Mononuclear cell (primary cell): ENCODE measurements at regions not wholly inside any gene's neighbourhood (a gene's known extent, or its start where the extent isn't known, plus 50 kb on each side); places are given as distances from the start of the nearest gene placed in this dataset.

Experiments used
- H3K27me3 ChIP-seq: 2 replicates; pipeline ENCODE4 v1.6.0; 2011; ENCODE audit warnings: low read length, control low read depth; ENCODE audit not compliant: insufficient read depth
- H3K4me1 ChIP-seq: 2 replicates; pipeline ENCODE4 v1.5.1; 2011; ENCODE audit warnings: mild to moderate bottlenecking, low read length, control low read depth; ENCODE audit not compliant: insufficient read depth
- H3K4me3 ChIP-seq: 2 replicates; pipeline ENCODE4 v1.5.1; 2011; ENCODE audit warnings: mild to moderate bottlenecking, low read length, moderate library complexity
- H3K9me3 ChIP-seq: 2 replicates; pipeline ENCODE4 v1.5.1; 2011; ENCODE audit warnings: low read depth, mild to moderate bottlenecking, control low read depth, low read length

GRCh38 chr15:58261368-58261767, 123.2 kb downstream of the AQP9 start:
- Histone ChIP-seq H3K9me3 (no peaks in the 10 kb centered on the region), H3K4me3 (no peak overlapping the region), H3K27me3 (no peaks in the 10 kb centered on the region), H3K4me1 (no peaks in the 10 kb centered on the region)

DNA sequence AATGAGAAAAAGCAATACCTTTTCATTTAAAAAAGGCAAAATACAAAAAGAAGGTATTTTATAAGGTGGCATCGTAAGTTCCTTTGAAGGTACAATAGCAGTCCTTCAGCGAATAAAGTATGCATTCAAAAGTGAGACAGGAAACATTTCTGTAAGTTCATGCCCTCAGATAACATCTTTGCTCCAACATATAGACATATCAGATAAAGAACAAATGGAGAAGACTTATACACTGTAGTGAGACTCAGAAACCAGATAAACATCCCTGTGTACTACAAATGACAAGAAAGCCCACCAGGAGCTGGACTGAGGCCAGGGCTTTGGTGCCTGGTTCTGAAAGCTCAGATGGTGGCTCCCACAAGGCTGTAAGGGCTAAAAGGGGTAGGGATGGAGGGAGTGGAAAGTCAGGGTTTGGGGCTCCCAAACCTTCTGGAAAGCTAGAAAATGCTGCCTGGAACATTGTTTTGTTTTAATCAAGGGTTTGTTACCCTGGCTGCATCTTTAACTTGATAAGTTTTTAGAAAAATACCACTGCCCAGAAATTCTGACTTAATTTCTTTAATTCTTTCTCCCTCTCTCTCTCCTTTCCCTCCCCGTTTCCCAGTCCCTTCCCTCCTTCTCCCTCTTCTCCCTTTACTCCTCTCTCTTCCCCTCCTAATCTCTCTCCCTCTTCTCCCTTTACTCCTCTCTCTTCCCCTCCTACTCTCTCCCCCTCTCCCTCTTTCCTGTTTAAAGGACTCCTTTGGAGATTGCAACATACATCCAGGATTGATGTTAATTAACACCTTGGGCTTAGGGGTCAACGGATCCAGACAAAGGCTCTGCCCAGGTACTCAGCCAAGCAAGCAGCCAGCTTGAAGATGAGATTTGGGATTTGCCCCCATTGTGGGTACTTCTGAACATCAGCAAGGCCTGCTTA, 126.1 kb downstream of the AQP9 start:
- H3K27me3 ChIP-seq: no peaks in the 10 kb centered on the region
- H3K4me3 ChIP-seq: no peak overlapping the region
- no peaks in the 10 kb centered on the region for H3K9me3 ChIP-seq
- H3K4me1 ChIP-seq: no peaks in the 10 kb centered on the region

- H3K4me1 ChIP-seq: peaks cover 8% of the 10 kb centered on the region
- H3K27me3 ChIP-seq: no peaks in the 10 kb centered on the region
- no peaks in the 10 kb centered on the region for H3K9me3 ChIP-seq
- no peak overlapping the region for H3K4me3 ChIP-seq
These were observed 128.9 kb downstream of the AQP9 start for GRCh38 chr15:58267051-58267450.

DNA sequence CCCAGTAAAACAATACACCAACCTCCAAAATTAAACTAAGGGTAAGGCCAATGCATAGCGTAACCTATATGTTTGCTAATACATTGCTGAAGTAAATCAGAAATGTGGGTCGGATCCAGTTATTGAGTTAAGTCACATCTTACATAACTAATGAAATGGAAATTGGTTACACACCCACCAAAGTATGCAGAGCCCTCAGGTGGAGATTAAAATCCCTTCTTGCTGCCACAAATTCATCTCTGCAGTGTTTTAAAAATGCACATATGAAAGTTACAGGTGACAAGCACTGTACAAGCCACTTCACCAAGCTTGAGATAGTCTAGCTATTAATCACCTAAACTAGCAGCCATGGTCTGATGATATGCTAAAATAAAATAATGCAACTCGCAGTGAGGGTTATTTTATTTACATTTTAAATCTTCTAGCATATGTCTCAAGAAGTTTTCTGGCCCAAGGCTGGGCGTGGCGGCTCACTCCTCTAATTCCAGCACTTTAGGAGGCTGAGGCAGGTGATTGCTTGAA, 130.6 kb downstream of the AQP9 start:
- H3K27me3 ChIP-seq: no peaks in the 10 kb centered on the region
- peaks cover 8% of the 10 kb centered on the region for H3K4me1 ChIP-seq
- no peaks in the 10 kb centered on the region for H3K9me3 ChIP-seq
- H3K4me3 ChIP-seq: no peak overlapping the region

GRCh38 chr15:58269455-58270414, 131.6 kb downstream of the AQP9 start:
- Histone ChIP-seq H3K9me3 (no peaks in the 10 kb centered on the region), H3K4me3 (no peak overlapping the region), H3K27me3 (no peaks in the 10 kb centered on the region), H3K4me1 (peaks cover 8% of the 10 kb centered on the region)

DNA sequence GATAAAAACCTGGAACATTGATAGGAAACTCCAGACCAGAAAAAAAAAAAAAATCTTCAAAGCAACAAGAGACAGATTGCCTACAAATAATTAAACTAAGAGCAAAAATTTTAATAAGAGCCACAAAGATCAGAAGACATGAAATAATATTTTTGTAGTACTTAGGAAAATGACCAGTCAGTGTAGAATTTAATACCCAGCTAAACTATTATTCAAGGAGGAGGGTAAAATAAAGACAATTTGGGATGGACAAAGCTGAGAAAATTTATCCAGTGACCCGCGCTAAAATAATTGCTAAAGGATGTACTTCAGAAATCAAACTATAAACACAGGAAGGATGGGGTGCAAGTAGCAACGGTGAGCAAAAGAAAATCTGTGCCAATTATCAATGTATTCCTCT, 133.2 kb downstream of the AQP9 start:
- Histone ChIP-seq H3K27me3 (no peaks in the 10 kb centered on the region), H3K4me3 (no peak overlapping the region), H3K9me3 (no peaks in the 10 kb centered on the region), H3K4me1 (peaks cover 8% of the 10 kb centered on the region)

GRCh38 chr15:58273104-58273503, 134.9 kb downstream of the AQP9 start:
- Histone ChIP-seq H3K4me1 (peaks cover 8% of the 10 kb centered on the region), H3K4me3 (no peak overlapping the region), H3K9me3 (no peaks in the 10 kb centered on the region), H3K27me3 (no peaks in the 10 kb centered on the region)

- Histone ChIP-seq H3K27me3 (no peaks in the 10 kb centered on the region), H3K4me3 (no peak overlapping the region), H3K4me1 (peaks cover 4% of the 10 kb centered on the region), H3K9me3 (no peaks in the 10 kb centered on the region)
These were observed 136.7 kb downstream of the AQP9 start for GRCh38 chr15:58274885-58275284.

- Histone ChIP-seq H3K9me3 (no peaks in the 10 kb centered on the region), H3K27me3 (no peaks in the 10 kb centered on the region), H3K4me1 (no peaks in the 10 kb centered on the region), H3K4me3 (no peak overlapping the region)
These were observed 137.6 kb downstream of the AQP9 start for GRCh38 chr15:58275785-58276184.

GRCh38 chr15:58276924-58277323, 138.7 kb downstream of the AQP9 start:
- Histone ChIP-seq H3K9me3 (no peaks in the 10 kb centered on the region), H3K27me3 (no peaks in the 10 kb centered on the region), H3K4me1 (no peaks in the 10 kb centered on the region), H3K4me3 (no peak overlapping the region)

DNA sequence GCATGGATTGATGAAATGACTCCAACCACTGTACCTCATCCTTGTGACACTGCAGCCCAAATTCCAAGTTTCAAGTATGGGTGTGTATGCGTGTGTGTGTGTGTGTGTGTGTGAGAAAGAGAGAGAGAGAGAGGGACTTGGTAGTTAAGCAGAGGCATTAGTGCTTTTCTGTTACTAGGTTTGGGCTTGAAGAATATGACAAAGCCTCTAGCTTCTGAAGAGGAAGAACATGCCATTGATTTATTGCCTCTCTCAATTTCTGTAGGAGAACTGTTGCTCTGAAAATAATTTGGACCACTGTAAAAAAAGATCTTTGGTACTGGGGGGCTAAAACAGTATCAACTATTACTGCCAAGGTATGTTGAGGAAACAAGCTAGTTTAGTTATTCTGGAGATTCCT, 139.2 kb downstream of the AQP9 start:
- Histone ChIP-seq H3K4me1 (peaks cover 3% of the 10 kb centered on the region), H3K9me3 (no peaks in the 10 kb centered on the region), H3K4me3 (no peak overlapping the region), H3K27me3 (no peaks in the 10 kb centered on the region)

- peaks cover 4% of the 10 kb centered on the region for H3K4me1 ChIP-seq
- H3K27me3 ChIP-seq: no peaks in the 10 kb centered on the region
- no peak overlapping the region for H3K4me3 ChIP-seq
- H3K9me3 ChIP-seq: no peaks in the 10 kb centered on the region
These were observed 140.9 kb downstream of the AQP9 start for GRCh38 chr15:58279106-58279505.

DNA sequence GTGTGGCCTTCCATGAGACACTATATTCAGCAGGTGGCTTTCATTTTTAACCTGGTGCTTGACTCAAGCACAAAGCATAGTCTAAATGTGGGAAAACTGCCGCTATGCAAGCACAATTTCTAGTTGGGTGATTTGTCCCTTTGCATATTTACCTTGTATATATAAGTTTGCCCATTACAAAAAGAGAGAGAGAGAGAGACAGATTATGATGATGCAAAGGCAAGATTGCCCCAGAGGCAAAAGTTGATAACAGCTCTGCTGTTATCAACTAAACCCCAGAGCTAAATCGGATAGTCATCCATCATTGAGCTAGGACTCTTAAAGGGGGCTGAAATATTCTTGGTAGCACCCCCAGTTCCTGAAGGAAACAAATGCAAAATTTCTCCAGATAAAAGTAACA, 141.5 kb downstream of the AQP9 start:
- H3K27me3 ChIP-seq: no peaks in the 10 kb centered on the region
- peaks cover 4% of the 10 kb centered on the region for H3K4me1 ChIP-seq
- no peaks in the 10 kb centered on the region for H3K9me3 ChIP-seq
- no peak overlapping the region for H3K4me3 ChIP-seq

DNA sequence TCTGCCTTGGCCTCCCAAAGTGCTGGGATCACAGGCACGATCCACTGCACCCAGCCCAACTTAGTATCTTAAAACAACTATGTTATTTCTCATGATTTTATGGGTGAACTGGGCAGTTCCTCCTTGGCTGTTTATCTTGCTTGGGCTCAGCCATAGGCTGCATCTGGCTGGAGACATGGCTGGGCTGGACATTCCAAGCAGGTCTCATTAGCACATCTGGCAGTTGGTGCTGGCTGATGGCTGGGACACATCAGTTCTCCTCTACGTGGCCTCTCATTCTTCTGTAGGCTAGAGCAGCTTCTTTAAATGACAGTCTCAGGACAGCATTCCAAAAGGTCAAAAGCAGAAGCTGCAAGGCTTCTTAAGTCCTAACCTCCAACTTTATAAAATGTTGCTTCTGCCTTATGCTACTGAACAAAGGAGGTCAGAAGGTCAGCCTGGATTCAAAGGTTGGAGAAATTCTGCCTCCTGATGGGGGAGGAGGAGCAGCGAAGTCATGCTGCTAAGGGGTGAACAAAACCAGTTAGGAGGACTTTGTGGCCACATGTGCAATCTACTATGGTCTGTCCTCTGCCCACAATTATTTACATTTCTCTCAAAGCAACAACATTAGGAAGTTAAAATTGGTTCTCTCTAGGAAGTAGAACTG, 144.0 kb downstream of the AQP9 start:
- no peak overlapping the region for H3K4me3 ChIP-seq
- H3K4me1 ChIP-seq: peaks cover 4% of the 10 kb centered on the region
- no peaks in the 10 kb centered on the region for H3K9me3 ChIP-seq
- no peaks in the 10 kb centered on the region for H3K27me3 ChIP-seq

DNA sequence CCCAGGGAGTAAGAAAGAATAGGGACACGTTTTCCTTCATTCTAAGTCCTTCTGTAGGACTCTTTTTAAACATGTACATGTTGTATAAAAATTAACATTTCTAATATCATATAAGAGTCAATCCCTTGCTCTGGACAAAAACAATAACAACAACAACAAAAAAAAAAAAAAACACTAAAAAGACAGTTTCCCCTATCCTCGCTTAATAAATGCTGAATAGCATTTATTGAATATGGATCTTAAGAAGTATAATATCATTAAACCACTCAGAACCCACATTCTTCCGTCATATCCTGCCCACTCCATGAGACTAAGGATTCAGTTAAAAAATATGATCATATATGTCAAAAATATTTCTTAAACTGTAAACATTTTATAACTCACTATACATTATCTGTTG, 145.1 kb downstream of the AQP9 start:
- Histone ChIP-seq H3K4me1 (peaks cover 4% of the 10 kb centered on the region), H3K9me3 (no peaks in the 10 kb centered on the region), H3K4me3 (no peak overlapping the region), H3K27me3 (no peaks in the 10 kb centered on the region)
